GM12878 (cell line): ENCODE measurements at regions not wholly inside any gene's neighbourhood (a gene's known extent, or its start where the extent isn't known, plus 50 kb on each side); places are given as distances from the start of the nearest gene placed in this dataset.

ENCODE experiments used
- ATAC-seq: fragments of 200-7000 bp; cut with Tn5 transposase; 3 replicates; pipeline ENCODE4 v1.9.1; 2020; ENCODE audit warnings: mild to moderate bottlenecking, moderate library complexity
- BruUV-seq: library from RNA; stranded (reverse); fragments of 400-500 nt; replicated peaks from 2 replicates; lab custom pipeline; 2021; lab: Mats Ljungman, UMichigan
- CTCF ChIA-PET: fragments of 300-600 bp; sonication (Branson Sonifier 250); formaldehyde crosslinking; extraction: SDS; loops from one replicate; lab custom pipeline; 2021; ENCODE audit warnings: inconsistent platforms; lab: Yijun Ruan, JAX
- POLR2A ChIA-PET: fragments of 350-600 bp; formaldehyde crosslinking; extraction: SDS; loops from one replicate; lab custom pipeline; 2021; ENCODE audit warnings: inconsistent platforms; lab: Charles Lee
- RAD21 ChIA-PET: fragments of 300-600 bp; sonication (Branson Sonifier 250); formaldehyde crosslinking; loops from one replicate; lab custom pipeline; 2023; ENCODE audit warnings: antibody characterized with exemption; ENCODE audit not compliant: unreplicated experiment; lab: Charles Lee
- SMC1A ChIA-PET: fragments of 300-600 bp; sonication (Branson Sonifier 250); formaldehyde crosslinking; loops from one replicate; lab custom pipeline; 2023; ENCODE audit not compliant: unreplicated experiment, uncharacterized antibody; lab: Charles Lee
- DNase-seq: peaks from one replicate; pipeline ENCODE4 v3.0.0-alpha.2; 2011; ENCODE audit warnings: low read depth, low spot score
- FAIRE-seq: peaks from 3 replicates; lab custom pipeline; 2011; peaks lifted over from hg19 to GRCh38; lab: Jason Lieb, UNC
- H2AFZ ChIP-seq: 2 replicates; pipeline ENCODE4 v1.6.0; 2011; ENCODE audit warnings: low read depth, low read length, control low read depth; ENCODE audit not compliant: control insufficient read depth
- H3K27ac ChIP-seq: 2 replicates; pipeline ENCODE4 v1.5.1; 2011; ENCODE audit warnings: control low read depth; ENCODE audit not compliant: control insufficient read depth, insufficient read depth
- H3K27me3 ChIP-seq, 2 experiments: replicated peaks in 1 of 2; 2 replicates each; pipeline versions ENCODE4 v1.6.0 to v1.6.1; 2011; ENCODE audit warnings: low read length in 1 of 2; ENCODE audit not compliant: control insufficient read depth in 2 of 2, insufficient read depth in 2 of 2
- H3K36me3 ChIP-seq, 2 experiments: 2 replicates each; pipeline ENCODE4 v1.5.1; 2011; ENCODE audit warnings: low read length in 1 of 2; ENCODE audit not compliant: control insufficient read depth in 2 of 2, insufficient read depth in 2 of 2
- H3K4me1 ChIP-seq: 2 replicates; pipeline ENCODE4 v1.6.1; 2011; ENCODE audit warnings: mild to moderate bottlenecking, low read length, moderate library complexity, mixed read lengths; ENCODE audit not compliant: control insufficient read depth, insufficient read depth
- H3K4me2 ChIP-seq: 2 replicates; pipeline ENCODE4 v1.6.0; 2011; ENCODE audit warnings: control low read depth; ENCODE audit not compliant: control insufficient read depth, insufficient read depth
- H3K4me3 ChIP-seq: fragments of 200-600 bp; sonication (generic); 2 replicates; pipeline ENCODE4 v1.5.1; 2016
- H3K79me2 ChIP-seq: 2 replicates; pipeline ENCODE4 v1.6.0; 2011; ENCODE audit warnings: low read length; ENCODE audit not compliant: control insufficient read depth, insufficient read depth
- H3K9ac ChIP-seq: 2 replicates; pipeline ENCODE4 v1.8.0; 2011; ENCODE audit warnings: low read length, control low read depth, mixed read lengths; ENCODE audit not compliant: control insufficient read depth, insufficient read depth
- H3K9me3 ChIP-seq: replicated peaks from 3 replicates; pipeline ENCODE4 v1.5.1; 2011; ENCODE audit warnings: mild to moderate bottlenecking, low read length; ENCODE audit not compliant: control insufficient read depth, insufficient read depth
- H4K20me1 ChIP-seq: 2 replicates; pipeline ENCODE4 v1.6.0; 2011; ENCODE audit not compliant: control insufficient read depth, insufficient read depth
- WGBS: methylation state at CpG from one replicate; pipeline ENCODE4 v1.1.6; 2016; ENCODE audit warnings: low lambda C conversion rate; ENCODE audit not compliant: insufficient replicate concordance, insufficient coverage; ENCODE audit errors: missing lambda C conversion rate; 5-methylcytosine and 5-hydroxymethylcytosine counted together
- in situ Hi-C: fragments of 300-500 bp; cut with MboI; formaldehyde crosslinking; loops from 9 replicates; pipeline ENCODE4 v1.14.3; 2018; ENCODE audit warnings: mixed read lengths
- intact Hi-C: fragments of 100-400 bp; cut with micrococcal nuclease; formaldehyde crosslinking; loops from one replicate; pipeline ENCODE4 v1.14.2; 2022; ENCODE audit not compliant: unreplicated experiment
- TF ChIP-seq, protein P1 (sequence below): IDR thresholded peaks from 2 replicates; pipeline ENCODE4 v1.6.1; 2012; ENCODE audit warnings: improper control_type of control experiment, low read depth, low read length; ENCODE audit not compliant: insufficient replicate concordance

DNA sequence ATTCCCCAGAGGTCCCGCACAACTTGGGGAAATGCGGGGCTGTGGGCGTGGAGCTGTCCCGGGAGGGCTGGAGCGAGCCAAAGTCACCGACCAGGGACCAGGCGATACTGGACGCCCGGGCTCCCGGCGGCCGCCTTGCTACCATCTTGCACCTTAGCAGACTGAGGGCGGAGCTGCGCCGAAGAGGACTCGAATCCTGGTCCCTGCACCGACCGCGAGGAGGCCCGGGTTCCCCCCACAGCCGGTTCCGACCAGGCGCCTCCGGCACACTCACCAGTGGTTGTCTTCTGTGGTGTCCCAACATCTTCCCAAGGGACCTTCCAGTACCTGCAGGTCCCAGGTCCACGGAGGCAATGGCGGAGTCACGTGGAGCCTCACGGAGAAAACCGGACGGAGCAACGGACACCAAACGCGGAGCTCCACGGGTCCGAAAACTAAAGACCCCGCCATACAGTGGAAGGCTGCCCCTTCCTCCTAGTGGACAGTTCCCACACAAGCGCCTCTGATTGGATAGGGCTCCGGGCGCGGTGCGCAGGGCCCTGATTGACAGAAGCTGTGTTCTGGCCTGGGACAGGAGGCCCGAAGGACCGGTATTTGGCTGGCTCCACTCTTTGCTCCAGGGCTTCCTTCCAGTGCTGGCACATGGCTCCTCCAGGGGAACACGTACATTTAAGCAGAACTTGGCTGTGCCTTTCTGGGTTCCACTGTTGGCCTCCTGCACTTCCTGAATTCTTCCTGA is 124.6 kb upstream of the ZNF479 start:
- intact Hi-C loops = no loop called here
- H3K4me1 ChIP-seq = no peaks in the 10 kb centered on the region
- no peaks in the 10 kb centered on the region for H3K36me3 ChIP-seq
- H3K4me2 ChIP-seq = no peak overlapping the region
- no peaks in the 10 kb centered on the region for H4K20me1 ChIP-seq
- H3K79me2 ChIP-seq = no peaks in the 10 kb centered on the region
- H3K9ac ChIP-seq = no peak overlapping the region
- no peak overlapping the region for H2AFZ ChIP-seq
- ATAC-seq = no peak
- no peak for DNase-seq
- H3K27ac ChIP-seq = no peak overlapping the region
- in situ Hi-C loops = no loop called here
- TF ChIP-seq, protein P1, sequence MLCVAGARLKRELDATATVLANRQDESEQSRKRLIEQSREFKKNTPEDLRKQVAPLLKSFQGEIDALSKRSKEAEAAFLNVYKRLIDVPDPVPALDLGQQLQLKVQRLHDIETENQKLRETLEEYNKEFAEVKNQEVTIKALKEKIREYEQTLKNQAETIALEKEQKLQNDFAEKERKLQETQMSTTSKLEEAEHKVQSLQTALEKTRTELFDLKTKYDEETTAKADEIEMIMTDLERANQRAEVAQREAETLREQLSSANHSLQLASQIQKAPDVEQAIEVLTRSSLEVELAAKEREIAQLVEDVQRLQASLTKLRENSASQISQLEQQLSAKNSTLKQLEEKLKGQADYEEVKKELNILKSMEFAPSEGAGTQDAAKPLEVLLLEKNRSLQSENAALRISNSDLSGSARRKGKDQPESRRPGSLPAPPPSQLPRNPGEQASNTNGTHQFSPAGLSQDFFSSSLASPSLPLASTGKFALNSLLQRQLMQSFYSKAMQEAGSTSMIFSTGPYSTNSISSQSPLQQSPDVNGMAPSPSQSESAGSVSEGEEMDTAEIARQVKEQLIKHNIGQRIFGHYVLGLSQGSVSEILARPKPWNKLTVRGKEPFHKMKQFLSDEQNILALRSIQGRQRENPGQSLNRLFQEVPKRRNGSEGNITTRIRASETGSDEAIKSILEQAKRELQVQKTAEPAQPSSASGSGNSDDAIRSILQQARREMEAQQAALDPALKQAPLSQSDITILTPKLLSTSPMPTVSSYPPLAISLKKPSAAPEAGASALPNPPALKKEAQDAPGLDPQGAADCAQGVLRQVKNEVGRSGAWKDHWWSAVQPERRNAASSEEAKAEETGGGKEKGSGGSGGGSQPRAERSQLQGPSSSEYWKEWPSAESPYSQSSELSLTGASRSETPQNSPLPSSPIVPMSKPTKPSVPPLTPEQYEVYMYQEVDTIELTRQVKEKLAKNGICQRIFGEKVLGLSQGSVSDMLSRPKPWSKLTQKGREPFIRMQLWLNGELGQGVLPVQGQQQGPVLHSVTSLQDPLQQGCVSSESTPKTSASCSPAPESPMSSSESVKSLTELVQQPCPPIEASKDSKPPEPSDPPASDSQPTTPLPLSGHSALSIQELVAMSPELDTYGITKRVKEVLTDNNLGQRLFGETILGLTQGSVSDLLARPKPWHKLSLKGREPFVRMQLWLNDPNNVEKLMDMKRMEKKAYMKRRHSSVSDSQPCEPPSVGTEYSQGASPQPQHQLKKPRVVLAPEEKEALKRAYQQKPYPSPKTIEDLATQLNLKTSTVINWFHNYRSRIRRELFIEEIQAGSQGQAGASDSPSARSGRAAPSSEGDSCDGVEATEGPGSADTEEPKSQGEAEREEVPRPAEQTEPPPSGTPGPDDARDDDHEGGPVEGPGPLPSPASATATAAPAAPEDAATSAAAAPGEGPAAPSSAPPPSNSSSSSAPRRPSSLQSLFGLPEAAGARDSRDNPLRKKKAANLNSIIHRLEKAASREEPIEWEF = no peak
- BruUV-seq = no TSS peak
- FAIRE-seq = no peak
- RAD21 ChIA-PET = no interaction called here
- CTCF ChIA-PET = no interaction called here
- 64% methylated on average over 38 of the region's 44 CpGs for WGBS
- POLR2A ChIA-PET = no interaction called here
- no peaks in the 10 kb centered on the region for H3K27me3 ChIP-seq
- SMC1A ChIA-PET = no interaction called here
- no peaks in the 10 kb centered on the region; the same call in 2 of the 3 replicates for H3K9me3 ChIP-seq
- no peak overlapping the region for H3K4me3 ChIP-seq
